Nucleus accumbens (tissue), 56 donors: ENCODE measurements at regions not wholly inside any gene's neighbourhood (a gene's known extent, or its start where the extent isn't known, plus 50 kb on each side); places are given as distances from the start of the nearest gene placed in this dataset.
"Not testable (repeated sequence)": the region's sequence is repeated elsewhere in the genome, so short reads cannot be mapped to it uniquely, and the experiment has no call there.

Experiments used
- DNase-seq, 56 donors: peaks; one replicate each; lab custom pipeline; 2025; lab: John Stamatoyannopoulos, UW

DNA sequence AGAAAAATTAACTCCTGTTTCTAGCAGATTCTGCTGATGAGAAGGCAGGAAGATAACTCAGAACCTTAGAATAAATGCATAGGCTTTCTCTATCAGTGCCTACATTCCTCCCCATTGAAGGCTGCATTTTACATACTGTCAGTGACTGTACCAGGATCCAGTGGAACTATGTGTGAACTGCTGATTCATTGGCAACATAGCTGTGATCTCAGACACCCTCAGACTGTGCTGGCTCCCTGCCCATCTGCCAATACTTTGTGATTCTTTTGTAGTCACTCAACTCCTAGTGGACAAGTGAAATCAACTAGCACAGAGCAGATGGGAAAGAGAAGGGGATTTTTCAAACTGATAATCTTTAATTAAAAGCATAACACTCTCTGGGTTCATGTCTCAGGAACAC, 375.8 kb downstream of the MDFIC start:
- DNase-seq, result no peak

DNA sequence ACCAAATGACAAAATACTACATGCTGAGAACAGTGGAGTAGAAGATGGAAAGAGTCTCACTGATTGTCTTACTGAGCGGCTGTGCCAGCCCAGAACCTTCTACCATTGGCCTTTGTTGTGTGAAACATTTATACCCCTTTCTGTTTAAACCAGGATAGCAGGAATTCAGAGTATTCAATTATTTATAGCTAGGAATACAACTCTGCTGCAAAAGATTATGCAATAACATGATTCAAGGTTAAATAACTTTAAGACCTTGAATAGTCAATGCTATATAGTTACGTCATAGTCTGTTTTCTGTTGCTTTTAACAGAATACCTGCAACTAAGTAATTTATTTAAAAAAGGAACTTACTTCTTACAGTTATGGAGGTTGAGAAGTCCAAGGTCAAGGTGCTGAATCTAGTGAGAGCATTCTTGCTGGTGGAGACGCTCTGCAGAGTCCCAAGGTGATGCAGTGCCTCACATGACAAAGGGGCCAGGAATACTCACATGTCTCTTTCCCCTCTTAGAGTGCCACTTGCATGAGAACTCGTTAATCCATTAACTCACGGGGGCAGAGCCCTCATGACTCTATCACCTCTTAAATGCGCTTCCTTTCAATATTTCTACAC, 371.8 kb downstream of the MDFIC start:
- DNase-seq, result no peak

DNA sequence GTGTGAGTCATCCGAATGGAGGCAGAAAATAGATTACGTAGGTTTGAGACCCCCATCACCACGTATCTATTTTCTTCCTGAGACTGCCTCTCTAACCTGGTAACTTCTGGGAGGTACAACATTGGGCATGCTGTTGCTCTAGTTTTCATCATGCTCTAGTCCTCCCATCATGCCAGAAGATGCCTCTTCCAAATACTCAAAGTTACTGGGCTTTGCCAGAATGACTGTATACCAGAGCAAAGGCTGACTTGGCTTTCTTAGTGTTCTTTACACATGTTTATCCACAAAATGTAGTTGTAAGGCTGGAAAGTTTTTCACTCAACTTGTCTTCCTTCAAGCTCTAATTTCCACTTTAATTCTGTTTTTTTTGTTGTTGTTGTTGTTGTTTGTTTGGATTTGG, 370.5 kb downstream of the MDFIC start:
- no peak for DNase-seq

DNA sequence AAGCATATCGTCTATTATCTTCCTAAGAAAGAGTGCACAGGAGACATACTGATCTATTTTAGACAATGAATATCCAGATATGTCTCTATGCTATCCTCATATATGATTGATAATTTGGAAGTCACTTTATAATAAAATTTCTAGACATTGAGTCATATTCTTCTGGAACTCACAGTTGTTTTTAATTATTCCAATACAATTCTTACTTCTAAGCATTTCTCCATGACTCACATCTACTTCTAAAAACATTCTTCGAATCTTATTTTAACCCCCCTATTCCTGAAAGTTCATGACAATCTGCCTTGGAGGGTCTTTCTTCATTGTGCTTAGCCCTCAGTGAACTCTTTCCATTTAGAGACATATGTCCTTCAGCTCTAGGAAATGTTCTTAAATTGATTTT, 368.1 kb downstream of the MDFIC start:
- DNase-seq, result no peak

DNA sequence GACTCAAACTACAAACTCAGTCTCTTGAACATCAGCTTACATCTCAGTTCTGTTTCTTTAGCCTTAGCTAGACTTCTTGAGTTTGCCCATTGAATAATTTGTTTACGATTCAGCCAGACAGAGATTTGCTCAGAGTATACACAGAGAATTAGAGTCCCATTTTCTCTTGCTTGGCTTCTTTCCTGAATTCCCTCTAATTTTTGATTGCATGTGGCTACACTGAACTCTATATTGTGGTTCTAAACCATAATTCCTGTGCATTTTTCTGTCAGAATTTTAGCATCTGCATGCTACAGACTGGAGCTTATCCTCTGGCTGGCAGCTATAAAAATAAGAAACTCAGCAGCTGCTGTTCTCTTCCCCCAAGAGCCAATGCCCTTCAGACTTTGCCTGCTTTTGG, 354.9 kb downstream of the MDFIC start:
- no peak for DNase-seq

DNA sequence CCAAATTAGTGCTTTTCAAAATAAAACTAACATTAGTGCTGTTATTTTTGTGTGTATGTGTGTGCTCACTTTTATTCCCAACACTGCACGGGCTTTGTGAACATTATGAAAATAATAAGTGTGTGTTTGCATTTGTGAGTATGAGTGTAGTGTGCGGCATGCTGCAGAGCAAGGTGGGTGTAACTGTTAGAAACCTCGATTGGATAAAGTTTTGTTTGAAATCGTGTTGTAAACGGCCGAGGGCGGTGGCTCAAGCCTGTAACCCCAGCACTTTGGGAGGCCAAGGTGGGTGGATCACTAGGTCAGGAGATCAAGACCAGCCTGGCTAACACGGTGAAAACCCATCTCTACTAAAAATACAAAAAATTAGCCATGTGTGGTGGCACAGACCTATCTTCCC, 352.0 kb downstream of the MDFIC start:
- DNase-seq, result not testable (repeated sequence)

DNA sequence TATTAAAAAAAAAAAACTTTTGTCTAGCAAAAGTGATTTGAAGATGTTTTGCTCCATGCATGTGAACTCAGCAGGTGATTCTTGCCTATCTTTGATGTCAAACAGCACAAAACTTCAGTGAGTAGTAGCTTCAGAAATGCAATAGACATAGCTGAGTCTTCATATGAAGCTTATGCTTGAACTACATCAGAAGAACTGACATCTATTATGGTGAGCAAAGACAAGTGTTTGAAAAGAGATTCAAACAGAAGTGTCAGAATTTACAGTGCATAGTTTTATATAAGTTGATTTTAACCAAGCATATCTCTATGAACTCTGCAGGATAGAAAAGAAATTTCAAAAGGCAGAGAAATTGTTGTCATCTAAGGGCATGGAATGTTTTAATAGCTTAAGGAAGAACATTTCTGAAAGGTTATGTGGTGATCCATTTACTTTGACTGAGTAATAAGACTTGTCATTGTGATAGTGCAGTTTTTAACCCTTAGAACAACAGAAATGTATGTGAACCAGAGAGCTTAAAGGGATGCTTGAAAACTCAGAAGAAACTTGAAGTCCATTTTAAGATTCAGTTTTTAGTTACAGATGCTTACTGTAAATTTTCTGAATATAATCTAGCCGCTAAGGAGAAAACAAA, 351.4 kb downstream of the MDFIC start:
- DNase-seq, result no peak

DNA sequence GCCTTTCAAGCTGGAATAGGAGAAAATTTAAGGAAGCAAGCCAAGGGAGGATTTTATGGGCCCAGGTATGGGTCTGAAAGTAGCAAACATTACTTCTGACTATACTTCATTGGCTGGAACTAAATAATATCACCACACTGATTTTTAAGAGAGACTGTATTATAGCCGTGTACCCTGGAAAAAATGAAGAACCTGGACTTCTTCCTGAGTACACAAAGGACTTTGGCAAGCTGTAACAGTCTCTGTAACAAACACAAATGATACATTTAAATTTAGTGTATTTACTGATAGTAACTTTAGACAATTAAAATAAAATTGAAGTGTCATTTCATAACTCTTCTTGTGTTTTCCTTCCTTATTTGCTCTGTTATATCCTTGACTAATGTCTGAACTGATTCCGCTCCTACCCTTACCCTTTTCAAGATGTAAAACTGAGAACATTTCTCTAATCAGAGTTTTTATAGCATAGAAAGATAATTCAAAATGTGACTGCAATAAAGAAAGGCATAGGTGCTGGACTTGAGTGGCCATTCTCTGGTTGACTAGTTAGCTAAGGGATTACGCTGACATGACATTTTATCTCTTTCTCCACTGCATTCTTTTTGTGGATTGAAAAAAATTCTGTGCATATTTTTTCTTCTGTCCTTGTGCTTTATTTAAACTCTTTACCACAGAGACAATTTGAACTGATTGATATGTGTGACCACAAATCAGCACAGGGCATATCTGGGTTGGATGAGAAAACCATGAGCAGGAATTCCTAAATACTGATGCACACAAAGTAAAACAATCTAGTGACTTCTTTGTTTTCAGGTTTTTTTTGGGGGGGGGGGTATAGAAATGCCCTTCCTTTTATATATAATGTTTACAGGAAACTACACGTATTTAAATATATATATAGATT, 349.7 kb downstream of the MDFIC start:
- no peak for DNase-seq

DNA sequence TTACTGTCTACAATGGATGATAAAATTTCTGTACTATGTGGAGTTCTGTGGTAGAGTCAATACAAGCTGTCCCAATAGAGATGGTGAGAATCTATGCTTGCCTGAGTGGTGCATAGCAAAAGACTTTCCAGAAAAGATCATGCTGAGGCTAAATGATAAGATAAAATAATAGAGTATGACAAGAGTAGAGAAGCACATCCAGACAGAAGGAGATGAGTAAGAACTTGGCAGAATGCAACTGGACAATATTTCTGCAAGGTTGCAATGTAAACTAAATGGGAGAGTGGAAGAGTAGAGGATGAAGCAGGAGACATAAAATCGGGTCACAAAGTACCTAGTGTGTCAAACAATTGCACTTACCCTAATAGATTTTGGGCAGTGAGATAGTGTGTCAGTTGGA, 347.6 kb downstream of the MDFIC start:
- no peak for DNase-seq

DNA sequence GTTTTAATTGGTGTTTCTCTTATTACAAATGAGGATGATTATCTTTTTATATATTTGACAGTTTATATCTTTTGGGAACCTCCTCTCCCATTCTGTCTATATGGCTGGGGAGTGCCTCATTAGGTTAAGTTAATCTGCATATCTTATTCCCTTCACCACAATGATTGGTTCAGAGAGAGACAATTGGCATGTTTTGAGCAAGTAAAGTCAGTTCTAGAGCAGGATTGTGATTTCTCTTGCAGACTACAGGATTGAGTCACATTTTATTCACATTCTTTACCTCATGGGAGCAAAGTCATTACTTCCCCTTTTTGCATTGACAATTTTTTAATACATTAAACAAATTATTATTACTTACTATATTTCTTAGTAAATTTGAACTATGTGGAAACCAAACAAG, 345.6 kb downstream of the MDFIC start:
- no peak for DNase-seq

DNA sequence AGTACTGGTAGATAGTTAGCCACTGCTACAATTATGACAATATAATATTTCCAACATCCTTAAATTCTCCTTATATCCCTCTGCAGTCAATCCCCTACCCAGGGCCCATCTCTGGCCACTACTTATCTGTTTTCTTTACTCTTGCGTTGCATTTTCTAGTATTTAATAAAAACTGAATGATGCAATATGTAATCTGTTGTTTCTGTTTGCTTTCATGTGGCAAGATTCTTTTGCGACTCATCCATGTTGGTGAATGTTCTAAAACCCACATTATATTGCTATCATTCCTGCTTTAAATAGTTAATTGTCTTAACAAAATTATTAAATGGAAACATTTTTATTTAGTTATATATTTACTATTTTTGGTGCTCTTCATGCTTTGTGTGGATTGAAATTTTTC, 338.5 kb downstream of the MDFIC start:
- DNase-seq, result no peak

DNA sequence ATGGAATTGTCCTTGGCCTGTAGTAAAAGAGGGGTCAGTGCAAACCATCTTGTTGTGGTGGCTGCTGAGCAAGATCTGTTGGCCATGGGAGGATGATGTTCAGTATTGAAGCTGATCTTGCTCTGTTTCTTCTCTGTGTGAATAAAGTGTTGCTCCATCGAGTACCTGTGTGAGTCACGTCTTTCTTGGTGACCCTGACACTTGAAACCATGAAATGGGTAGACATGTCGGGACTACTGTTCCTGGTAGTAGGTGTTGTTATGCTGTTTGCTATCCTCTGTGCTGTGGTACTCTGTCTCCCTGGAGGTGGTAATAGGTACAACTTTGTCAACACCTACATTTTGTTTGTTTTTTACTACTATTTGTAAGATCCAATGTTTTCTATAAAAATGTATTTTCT, 330.6 kb downstream of the MDFIC start:
- no peak for DNase-seq

DNA sequence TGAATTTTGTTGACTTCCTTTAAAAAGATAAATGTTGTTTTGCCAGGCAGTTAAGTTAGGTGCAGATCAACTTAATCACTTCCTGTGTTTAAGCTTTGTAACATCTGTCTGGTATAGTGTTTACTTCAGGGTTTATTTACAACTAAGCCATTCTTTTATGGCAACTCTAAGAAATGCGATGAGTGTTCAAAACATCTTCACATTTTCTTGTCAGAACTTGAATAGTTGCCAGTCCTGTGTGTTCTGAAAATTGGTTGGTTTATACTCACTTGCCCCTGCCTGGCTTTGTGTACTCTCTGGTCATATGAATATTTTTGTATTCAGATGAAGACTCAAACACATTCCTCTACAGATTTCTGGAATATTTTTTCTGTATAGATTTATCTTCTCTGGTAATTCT, 327.2 kb downstream of the MDFIC start:
- DNase-seq, result no peak

DNA sequence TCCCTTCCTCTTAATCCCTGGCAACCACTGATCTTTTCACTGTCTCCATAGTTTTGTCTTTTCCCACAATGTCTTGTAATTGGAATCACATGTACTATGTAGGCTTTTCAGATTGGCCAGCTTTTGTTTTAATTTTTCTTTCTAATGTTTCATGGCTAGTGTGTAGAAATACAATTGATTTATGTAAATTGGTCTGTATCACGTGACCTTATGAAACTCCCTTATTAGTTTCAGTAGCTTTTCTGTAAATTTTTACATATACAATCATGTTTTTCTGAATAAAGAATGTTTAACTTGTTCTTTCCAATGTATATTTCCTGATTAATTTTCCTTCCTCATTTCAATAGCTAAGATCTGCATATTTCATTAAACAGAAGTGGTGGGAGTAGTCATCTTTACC, 319.3 kb downstream of the MDFIC start:
- no peak for DNase-seq

DNA sequence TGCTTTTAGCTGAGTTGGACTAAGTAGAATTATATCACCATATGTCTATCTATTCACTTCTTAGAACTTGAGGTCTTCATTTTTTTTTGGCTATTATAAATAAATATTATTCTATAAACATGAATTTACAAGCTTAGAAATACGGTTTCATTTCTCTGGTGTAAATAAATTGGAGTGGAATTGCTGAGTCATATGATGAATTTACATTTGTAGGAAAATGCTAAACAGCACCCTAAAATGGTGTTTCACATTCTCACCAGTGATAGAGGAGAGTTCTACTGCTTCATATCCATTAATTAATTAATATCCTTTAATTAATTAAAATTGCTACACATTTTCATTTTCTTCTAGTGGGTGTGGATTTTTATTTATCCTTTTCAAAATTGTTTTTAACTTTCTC, 318.3 kb downstream of the MDFIC start:
- no peak for DNase-seq

DNA sequence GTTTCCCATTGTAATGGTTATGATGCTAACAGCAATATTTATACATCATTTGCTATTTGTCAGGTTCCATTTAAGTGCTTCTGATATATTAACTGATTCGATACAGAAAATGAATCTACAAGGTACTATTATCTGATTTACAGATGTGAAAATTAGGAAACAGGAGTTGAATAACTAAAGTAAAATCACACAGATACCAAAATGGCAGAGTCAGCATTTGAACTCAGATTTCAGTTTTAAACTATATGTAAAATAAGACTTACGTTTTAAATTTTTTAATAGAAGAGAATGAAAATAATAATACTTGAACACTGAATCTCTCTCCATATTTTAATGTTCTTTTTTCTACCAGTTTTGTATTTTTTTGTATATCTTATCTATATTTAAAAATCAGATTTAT, 313.2 kb downstream of the MDFIC start:
- no peak for DNase-seq

DNA sequence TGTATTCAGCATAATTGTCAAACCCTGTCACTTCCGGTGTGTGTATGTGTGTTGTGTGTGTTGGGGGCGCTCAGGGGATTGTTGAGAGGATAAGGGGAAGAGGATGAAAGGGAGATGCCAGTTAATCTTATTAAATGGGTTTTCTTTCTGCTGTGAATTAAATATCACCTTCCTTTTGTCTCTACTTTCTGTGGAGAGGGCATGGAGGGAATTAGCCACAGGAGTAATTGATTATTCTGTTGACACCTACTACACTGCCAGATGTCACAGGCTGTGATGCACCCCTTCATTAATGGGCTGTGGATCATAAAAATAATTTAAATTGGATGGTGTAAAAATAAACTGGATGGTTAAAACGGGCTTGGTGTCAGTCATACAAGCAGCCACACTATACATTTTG, 311.9 kb downstream of the MDFIC start:
- DNase-seq, result no peak

DNA sequence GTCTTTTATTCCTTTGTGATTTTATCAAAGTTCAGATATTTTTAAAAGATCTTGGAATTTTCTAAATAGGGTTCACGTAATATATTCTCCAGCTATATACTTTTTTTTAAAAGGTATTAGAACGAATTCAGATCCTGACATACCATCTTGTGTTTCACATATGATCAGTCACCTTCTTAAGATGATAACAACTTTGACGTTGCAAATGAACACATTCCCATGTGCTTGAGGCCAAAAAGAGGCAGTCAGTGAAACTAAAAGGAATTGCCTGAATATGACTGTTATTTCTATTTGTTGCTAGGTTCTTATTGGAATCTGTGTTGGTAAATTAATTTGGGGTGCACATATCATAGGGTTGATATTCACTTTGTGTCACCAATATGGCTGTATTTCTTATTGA, 310.1 kb downstream of the MDFIC start:
- no peak for DNase-seq

DNA sequence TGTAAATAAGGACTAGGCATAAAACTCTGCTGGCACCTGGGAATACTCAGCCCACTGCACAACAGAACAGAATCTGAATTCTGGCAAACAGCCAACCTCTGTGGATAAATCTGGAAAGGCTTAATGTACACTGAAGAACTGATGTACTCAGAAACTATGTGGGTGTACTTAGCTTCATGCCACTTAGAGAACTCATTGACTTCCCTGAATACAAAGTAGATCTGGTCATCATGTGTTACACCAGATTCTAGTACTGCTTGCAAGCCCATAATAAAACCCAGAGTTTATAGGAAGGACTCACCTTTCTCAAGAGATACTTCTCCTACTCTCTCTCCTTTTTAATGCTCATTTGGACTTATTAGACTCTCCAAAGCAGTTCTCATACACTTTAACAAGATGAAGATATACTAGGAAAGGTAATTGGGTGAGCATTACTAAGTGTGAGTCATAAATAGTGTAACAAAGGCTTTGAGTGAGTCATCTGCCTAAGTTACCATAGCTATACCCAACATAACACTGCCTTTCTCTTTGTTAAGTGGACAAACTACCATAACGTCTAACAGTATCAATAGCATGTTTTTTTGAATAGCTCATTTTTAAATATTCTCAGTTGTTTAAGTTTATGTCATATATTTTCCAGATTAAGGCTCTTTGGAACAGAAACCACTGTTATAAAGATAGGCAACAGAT, 309.1 kb downstream of the MDFIC start:
- DNase-seq, result peak in 2 of 56 donors; percentile 0 to 1

DNA sequence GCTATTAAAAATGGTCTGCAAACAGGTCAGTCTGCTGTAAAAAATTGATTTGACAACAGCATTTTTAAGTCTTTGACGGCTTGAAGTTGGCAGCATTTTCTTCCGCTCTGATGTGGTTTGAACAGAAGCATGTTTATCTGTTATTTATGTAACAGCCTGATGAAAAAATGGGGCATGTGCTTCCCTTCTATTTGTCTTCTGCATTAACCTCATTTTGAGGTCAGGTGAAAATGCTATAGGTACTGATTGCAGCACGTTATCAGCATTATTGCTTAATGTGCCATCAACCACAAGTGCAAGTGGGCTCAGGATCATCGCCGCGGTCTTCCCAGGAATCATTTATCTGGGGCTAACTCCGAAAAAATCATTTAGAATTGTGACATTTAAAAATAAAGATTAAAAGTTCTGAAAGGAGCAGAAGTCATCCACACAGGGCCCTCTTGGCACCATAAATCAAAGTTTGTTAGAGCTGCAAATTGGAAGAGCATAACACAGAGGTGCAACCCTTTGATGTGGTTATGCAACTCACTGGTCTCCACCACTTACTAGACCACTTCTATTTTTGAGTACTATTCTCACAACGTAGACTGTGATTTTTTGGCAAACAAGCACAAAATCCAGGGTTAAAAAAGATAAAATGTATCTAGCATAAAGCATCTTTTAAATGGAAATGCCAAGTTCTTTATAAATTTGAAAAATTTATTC, 307.7 kb downstream of the MDFIC start:
- no peak for DNase-seq
